Esophagus muscularis mucosa (tissue), 4 donors: ENCODE measurements at regions not wholly inside any gene's neighbourhood (a gene's known extent, or its start where the extent isn't known, plus 50 kb on each side); places are given as distances from the start of the nearest gene placed in this dataset.

Experiments used
- DNase-seq: peaks from one replicate; pipeline ENCODE4 v3.0.0-alpha.2; 2017; ENCODE audit errors: extremely low spot score
- H3K27ac ChIP-seq, 4 donors: fragments of 200-600 bp; sonication (generic); replicated peaks in 1 of 4; 1 replicate in 3 of 4; 2 replicates in 1 of 4; pipeline ENCODE4 v1.5.1; 2016 to 2019; ENCODE audit warnings: mild to moderate bottlenecking in 1 of 4
- H3K27me3 ChIP-seq, 4 donors: fragments of 200-600 bp; sonication (generic); one replicate each; pipeline versions ENCODE4 v1.5.1 to v1.6.0; 2016 to 2019
- H3K36me3 ChIP-seq, 4 donors: fragments of 200-600 bp; sonication (generic); one replicate each; pipeline ENCODE4 v1.5.1; 2016 to 2019
- H3K4me1 ChIP-seq, 4 donors: fragments of 200-600 bp; sonication (generic); one replicate each; pipeline ENCODE4 v1.5.1; 2016 to 2019
- H3K4me3 ChIP-seq, 4 donors: fragments of 200-600 bp; sonication (generic); 1 replicate in 2 of 4; 2 replicates in 2 of 4; pipeline ENCODE4 v1.5.1; 2016 to 2019; ENCODE audit warnings: mild to moderate bottlenecking in 4 of 4, moderate library complexity in 1 of 4
- H3K9me3 ChIP-seq, 4 donors: fragments of 200-600 bp; sonication (generic); 1 replicate in 3 of 4; 2 replicates in 1 of 4; pipeline ENCODE4 v1.5.1; 2016 to 2019
- EP300 ChIP-seq: sonication (generic); formaldehyde crosslinking; IDR thresholded peaks from one replicate; pipeline ENCODE4 v1.6.1; 2017; ENCODE audit warnings: antibody characterized with exemption
- POLR2A ChIP-seq: fragments of 450-650 bp; IDR thresholded peaks from one replicate; pipeline ENCODE4 v1.6.1; 2017; ENCODE audit warnings: antibody characterized with exemption, moderate library complexity, mild to moderate bottlenecking, low read depth
- POLR2AphosphoS5 ChIP-seq, 2 donors: sonication (generic); formaldehyde crosslinking; IDR thresholded peaks; one replicate each; pipeline ENCODE4 v1.6.1; 2017; ENCODE audit warnings: antibody characterized with exemption in 2 of 2
- WGBS: methylation state at CpG from one replicate; pipeline ENCODE4 v1.1.5; 2018; 5-methylcytosine and 5-hydroxymethylcytosine counted together
- intact Hi-C: fragments of 100-400 bp; cut with DNase I; formaldehyde crosslinking; loops from one replicate; pipeline ENCODE4 v1.15.1; 2023
- TF ChIP-seq, protein P1 (sequence below), 3 experiments: fragments of 200-600 bp in 2 of 3; fragments of 450-650 bp in 1 of 3; sonication (generic) in 2 of 3; IDR thresholded peaks; one replicate each; pipeline ENCODE4 v1.5.1; 2017 to 2019; ENCODE audit warnings: antibody characterized with exemption in 3 of 3, mild to moderate bottlenecking in 2 of 3, moderate library complexity in 1 of 3

DNA sequence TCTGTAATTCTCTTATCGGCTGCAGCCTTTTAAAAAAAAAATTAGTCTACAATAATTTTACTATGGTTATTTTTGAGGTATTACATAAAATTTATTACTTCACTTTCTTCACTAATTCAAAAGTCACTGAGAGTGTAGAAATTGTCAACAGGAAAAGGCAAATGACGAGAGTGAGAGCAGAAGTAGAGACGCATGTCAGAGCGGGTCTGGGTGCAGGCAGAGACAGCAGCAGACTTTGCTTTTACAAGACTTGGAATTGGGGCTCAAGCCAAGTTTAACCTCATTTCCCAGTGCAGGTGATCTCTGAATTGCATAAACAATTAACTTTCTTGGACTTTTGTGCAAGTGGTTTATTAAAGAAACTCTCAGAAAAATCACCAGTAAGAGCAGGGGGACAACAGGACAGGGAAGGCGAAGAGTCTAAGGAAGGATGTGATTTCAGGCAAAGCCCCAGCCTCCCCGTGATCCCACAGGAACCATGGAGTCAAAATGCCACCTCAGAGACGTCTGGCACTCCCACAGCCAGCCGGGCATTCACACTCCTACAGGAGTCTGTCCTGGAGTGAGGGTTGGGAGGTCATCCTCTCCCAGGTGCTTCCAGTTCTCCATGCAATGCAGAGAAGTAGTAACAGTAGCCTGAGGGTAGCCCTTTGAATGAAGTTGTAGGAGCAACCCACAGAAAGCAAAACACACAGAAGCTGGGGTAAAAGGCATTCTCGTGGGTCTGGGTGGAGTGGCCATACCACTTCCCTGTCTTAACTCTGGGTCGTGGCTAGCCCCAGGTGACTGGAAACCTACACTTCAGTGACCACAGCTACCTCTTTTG, 274.0 kb upstream of the TGFBR2 start:
- Histone ChIP-seq H3K4me3 (no peak overlapping the region), H3K36me3 (no peaks in the 10 kb centered on the region), H3K27ac (no peak overlapping the region), H3K4me1 (peaks cover 0 to 5% (median 4%) of the 10 kb centered on the region in 4 donors), H3K27me3 (no peaks in the 10 kb centered on the region), H3K9me3 (no peaks in the 10 kb centered on the region)
- 69% methylated on average over 10 of the region's 10 CpGs for WGBS
- intact Hi-C loops, result no loop called here
- TF ChIP-seq POLR2AphosphoS5 (IDR thresholded peaks at IDR 0.05) (no peak), EP300 (no peak), POLR2A (no peak)
- TF ChIP-seq, protein P1, sequence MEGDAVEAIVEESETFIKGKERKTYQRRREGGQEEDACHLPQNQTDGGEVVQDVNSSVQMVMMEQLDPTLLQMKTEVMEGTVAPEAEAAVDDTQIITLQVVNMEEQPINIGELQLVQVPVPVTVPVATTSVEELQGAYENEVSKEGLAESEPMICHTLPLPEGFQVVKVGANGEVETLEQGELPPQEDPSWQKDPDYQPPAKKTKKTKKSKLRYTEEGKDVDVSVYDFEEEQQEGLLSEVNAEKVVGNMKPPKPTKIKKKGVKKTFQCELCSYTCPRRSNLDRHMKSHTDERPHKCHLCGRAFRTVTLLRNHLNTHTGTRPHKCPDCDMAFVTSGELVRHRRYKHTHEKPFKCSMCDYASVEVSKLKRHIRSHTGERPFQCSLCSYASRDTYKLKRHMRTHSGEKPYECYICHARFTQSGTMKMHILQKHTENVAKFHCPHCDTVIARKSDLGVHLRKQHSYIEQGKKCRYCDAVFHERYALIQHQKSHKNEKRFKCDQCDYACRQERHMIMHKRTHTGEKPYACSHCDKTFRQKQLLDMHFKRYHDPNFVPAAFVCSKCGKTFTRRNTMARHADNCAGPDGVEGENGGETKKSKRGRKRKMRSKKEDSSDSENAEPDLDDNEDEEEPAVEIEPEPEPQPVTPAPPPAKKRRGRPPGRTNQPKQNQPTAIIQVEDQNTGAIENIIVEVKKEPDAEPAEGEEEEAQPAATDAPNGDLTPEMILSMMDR (IDR thresholded peaks at IDR 0.05), result no peak
- no peak for DNase-seq

DNA sequence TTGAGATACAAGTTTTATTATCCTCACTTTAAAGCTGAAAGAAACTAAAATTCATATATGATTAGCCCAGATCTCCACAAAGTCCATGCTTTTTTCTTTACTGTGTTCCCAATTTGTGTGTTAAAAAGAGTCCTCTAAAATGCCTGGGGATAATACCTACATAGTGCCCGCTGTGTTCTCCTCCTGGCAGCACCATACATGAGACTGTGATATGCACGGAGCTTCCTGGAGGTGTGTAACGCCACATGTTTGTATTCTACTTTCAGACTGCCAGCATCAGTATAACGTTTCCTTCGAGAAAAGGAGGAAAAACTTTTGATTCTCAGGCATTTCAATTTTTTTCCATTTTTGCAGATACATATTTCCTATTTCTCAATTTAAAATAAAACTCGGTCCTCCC, 273.3 kb upstream of the TGFBR2 start:
- H3K4me1 ChIP-seq, result peaks cover 0 to 5% (median 4%) of the 10 kb centered on the region in 4 donors
- TF ChIP-seq POLR2A (no peak), EP300 (no peak), POLR2AphosphoS5 (IDR thresholded peaks at IDR 0.05) (no peak)
- TF ChIP-seq, protein P1 (IDR thresholded peaks at IDR 0.05), result no peak
- no peaks in the 10 kb centered on the region for H3K9me3 ChIP-seq
- no peaks in the 10 kb centered on the region for H3K36me3 ChIP-seq
- no peak for DNase-seq
- H3K4me3 ChIP-seq, result no peak overlapping the region
- no peaks in the 10 kb centered on the region for H3K27me3 ChIP-seq
- intact Hi-C loops, result no loop called here
- 91% methylated on average over 6 of the region's 6 CpGs for WGBS
- no peak overlapping the region for H3K27ac ChIP-seq

DNA sequence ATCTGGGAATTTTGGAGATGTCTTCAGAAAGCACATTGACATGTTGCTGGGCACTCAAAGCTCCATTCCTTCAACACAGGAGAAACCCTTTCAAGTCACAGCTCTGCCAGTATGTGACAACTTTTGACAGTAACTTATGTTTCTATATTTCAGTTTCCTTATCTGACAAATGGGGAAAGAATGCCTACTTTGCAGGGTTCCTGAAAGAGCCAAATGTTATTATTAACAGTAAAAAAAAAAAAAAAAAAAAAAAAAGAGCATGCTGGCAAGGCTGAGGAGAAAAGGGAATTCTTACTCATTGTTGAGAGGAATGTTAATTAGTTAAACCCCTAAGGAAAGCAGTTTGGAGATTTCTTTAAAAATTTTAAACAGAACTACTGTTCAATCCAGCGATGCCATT, 272.5 kb upstream of the TGFBR2 start:
- H3K36me3 ChIP-seq, result no peaks in the 10 kb centered on the region
- peaks cover 0 to 5% (median 4%) of the 10 kb centered on the region in 4 donors for H3K4me1 ChIP-seq
- intact Hi-C loops, result no loop called here
- H3K27ac ChIP-seq, result no peak overlapping the region
- 88% methylated on average over 1 of the region's 1 CpG for WGBS
- no peaks in the 10 kb centered on the region for H3K27me3 ChIP-seq
- DNase-seq, result no peak
- no peak overlapping the region for H3K4me3 ChIP-seq
- no peaks in the 10 kb centered on the region for H3K9me3 ChIP-seq
- no peak for TF ChIP-seq POLR2A
- TF ChIP-seq, protein P1 (IDR thresholded peaks at IDR 0.05), result no peak
- no peak for TF ChIP-seq EP300
- no peak for TF ChIP-seq POLR2AphosphoS5 (IDR thresholded peaks at IDR 0.05)

DNA sequence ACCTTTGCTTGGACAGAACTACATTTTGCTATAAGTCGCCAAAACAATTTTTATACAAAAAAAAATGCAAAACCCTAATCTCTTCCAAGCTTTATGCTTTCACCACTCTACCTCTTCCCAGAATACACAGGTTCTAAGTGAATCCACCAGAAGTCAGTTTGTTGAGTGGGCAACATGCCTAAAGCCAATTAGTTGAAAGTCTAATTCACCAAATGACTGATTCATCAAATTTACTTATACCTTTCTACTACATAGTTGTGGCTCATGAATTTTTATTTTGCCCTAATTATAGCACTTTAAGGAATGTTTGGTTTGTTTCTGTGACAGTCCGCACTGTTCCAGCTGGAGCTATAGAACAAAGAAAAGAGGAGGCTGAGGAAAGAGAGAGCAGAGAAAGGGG, 265.9 kb upstream of the TGFBR2 start:
- DNase-seq, result no peak
- 46% methylated on average over 2 of the region's 2 CpGs for whole genome bisulfite sequencing
- Histone ChIP-seq H3K27me3 (no peaks in the 10 kb centered on the region), H3K4me1 (peaks cover 14 to 24% (median 21%) of the 10 kb centered on the region in 4 donors), H3K27ac (no peak overlapping the region), H3K36me3 (no peaks in the 10 kb centered on the region), H3K4me3 (no peak overlapping the region), H3K9me3 (no peaks in the 10 kb centered on the region)
- intact Hi-C loops, result loop anchor here (10.0 kb wide), 1 partner anchor 354 kb away; no protein-coding TSS in a partner anchor
- no peak for TF ChIP-seq POLR2A
- TF ChIP-seq POLR2AphosphoS5 (IDR thresholded peaks at IDR 0.05), result no peak
- TF ChIP-seq EP300, result no peak
- TF ChIP-seq, protein P1 (IDR thresholded peaks at IDR 0.05), result no peak
